ENCODE measurements at regions not wholly inside any gene's neighbourhood (a gene's known extent, or its start where the extent isn't known, plus 50 kb on each side); places are given as distances from the start of the nearest gene placed in this dataset.

GRCh38 chr2:181161615-181162014, 181.2 kb downstream of the UBE2E3 start:
- Histone ChIP-seq H3K9me3 (ENCODE audit: control insufficient read depth in 4 of 4, low read length in 3 of 4) (no peaks in the 10 kb centered on the region), H3K4me1 (ENCODE audit: control insufficient read depth in 4 of 4, insufficient read depth in 4 of 4, low read length in 3 of 4) (no peaks in the 10 kb centered on the region)
- WGBS = 91% methylated on average over 1 of the region's 1 CpG

More at GRCh38 chr2:181161615-181162014, 181.2 kb downstream of the UBE2E3 start:
- H3K9ac ChIP-seq (ENCODE audit: low read depth in 1 of 2, low read length in 2 of 2) = no peak overlapping the region
- H3K27ac ChIP-seq (ENCODE audit: low read depth in 1 of 2, low read length in 2 of 2) = no peak overlapping the region
- H3K27me3 ChIP-seq (ENCODE audit: control insufficient read depth in 4 of 4, insufficient read depth in 4 of 4, low read length in 3 of 4) = peaks cover 0 to 2% (median 0%) of the 10 kb centered on the region in 4 donors
- H3K36me3 ChIP-seq (ENCODE audit: control insufficient read depth in 4 of 4, insufficient read depth in 3 of 4, low read depth in 1 of 4, low read length in 3 of 4) = no peaks in the 10 kb centered on the region
- no peak for DNase-seq (ENCODE audit: low spot score)
- H3K4me3 ChIP-seq (ENCODE audit: low read depth in 1 of 3, low read length in 3 of 3) = no peak overlapping the region
- TF ChIP-seq ZBTB33 (IDR thresholded peaks at IDR 0.05) (no peak), TAF1 (conservative IDR thresholded peaks at IDR 0.05) (no peak), CTCF (IDR thresholded peaks at IDR 0.05; ENCODE audit: low read depth, low read length, missing input control) (no peak), EGR1 (IDR thresholded peaks at IDR 0.05; ENCODE audit: low read depth in 2 of 2) (no peak), JUND (IDR thresholded peaks at IDR 0.05) (no peak), SP1 (IDR thresholded peaks at IDR 0.05) (no peak), RXRA (IDR thresholded peaks at IDR 0.05) (no peak), RAD21 (IDR thresholded peaks at IDR 0.05) (no peak), REST (IDR thresholded peaks at IDR 0.05) (no peak), YY1 (IDR thresholded peaks at IDR 0.05) (no peak), NR2F2 (IDR thresholded peaks at IDR 0.05) (no peak), FOXA1 (IDR thresholded peaks at IDR 0.05) (no peak), HNF4A (conservative IDR thresholded peaks at IDR 0.05) (no peak), FOXA2 (IDR thresholded peaks at IDR 0.05) (no peak), GABPA (IDR thresholded peaks at IDR 0.05 in 1 of 2, conservative IDR thresholded peaks at IDR 0.05 in 1 of 2) (no peak), HNF4G (IDR thresholded peaks at IDR 0.05) (no peak)
- TF ChIP-seq, protein P1, sequence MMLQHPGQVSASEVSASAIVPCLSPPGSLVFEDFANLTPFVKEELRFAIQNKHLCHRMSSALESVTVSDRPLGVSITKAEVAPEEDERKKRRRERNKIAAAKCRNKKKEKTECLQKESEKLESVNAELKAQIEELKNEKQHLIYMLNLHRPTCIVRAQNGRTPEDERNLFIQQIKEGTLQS (IDR thresholded peaks at IDR 0.05) = no peak
- TF ChIP-seq, protein P2, sequence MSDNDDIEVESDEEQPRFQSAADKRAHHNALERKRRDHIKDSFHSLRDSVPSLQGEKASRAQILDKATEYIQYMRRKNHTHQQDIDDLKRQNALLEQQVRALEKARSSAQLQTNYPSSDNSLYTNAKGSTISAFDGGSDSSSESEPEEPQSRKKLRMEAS (IDR thresholded peaks at IDR 0.05) = no peak
